CD4-positive, alpha-beta T cell (primary cell): ENCODE measurements at regions not wholly inside any gene's neighbourhood (a gene's known extent, or its start where the extent isn't known, plus 50 kb on each side); places are given as distances from the start of the nearest gene placed in this dataset.

Source experiments
- ATAC-seq: fragments of 200-7000 bp; cut with Tn5 transposase; one replicate; pipeline ENCODE4 v1.10.0; 2022; ENCODE audit warnings: mild to moderate bottlenecking; ENCODE audit not compliant: poor library complexity
- CTCF ChIA-PET: fragments of 350-600 bp; sonication (Branson Sonifier 250); formaldehyde crosslinking; loops from one replicate; lab custom pipeline; 2021; ENCODE audit warnings: antibody characterized with exemption, inconsistent platforms; lab: Charles Lee
- POLR2A ChIA-PET: fragments of 350-600 bp; sonication (Branson Sonifier 250); formaldehyde crosslinking; loops from one replicate; lab custom pipeline; 2021; ENCODE audit warnings: antibody characterized with exemption, inconsistent platforms; lab: Charles Lee
- DNase-seq, 14 experiments: peaks; one replicate each; pipeline ENCODE4 v3.0.0-alpha.2; 2013 to 2020; ENCODE audit warnings: mixed read lengths in 2 of 14
- H3K27ac ChIP-seq, 2 donors: one replicate each; pipeline versions ENCODE4 v1.5.1 to v1.7.0; 2013; ENCODE audit warnings: low read length in 2 of 2, low read depth in 1 of 2, mild to moderate bottlenecking in 1 of 2
- H3K27me3 ChIP-seq, 2 experiments: 1 replicate in 1 of 2; 2 replicates in 1 of 2; pipeline versions ENCODE4 v1.6.1 to v1.7.0; 2013; ENCODE audit warnings: low read length in 2 of 2, control low read depth in 1 of 2, mild to moderate bottlenecking in 1 of 2, moderate library complexity in 1 of 2; ENCODE audit not compliant: insufficient read depth in 2 of 2, control insufficient read depth in 1 of 2
- H3K36me3 ChIP-seq: one replicate; pipeline ENCODE4 v1.6.1; 2013; ENCODE audit warnings: low read length, control low read depth; ENCODE audit not compliant: insufficient read depth
- H3K4me1 ChIP-seq: one replicate; pipeline ENCODE4 v1.6.1; 2013; ENCODE audit warnings: low read length, control low read depth; ENCODE audit not compliant: insufficient read depth
- H3K4me3 ChIP-seq: one replicate; pipeline ENCODE4 v1.5.1; 2013; ENCODE audit warnings: mild to moderate bottlenecking, low read length, moderate library complexity
- H3K9me3 ChIP-seq, 2 experiments: 1 replicate in 1 of 2; 2 replicates in 1 of 2; pipeline versions ENCODE4 v1.6.1 to v1.7.0; 2013; ENCODE audit warnings: low read length in 2 of 2, mild to moderate bottlenecking in 2 of 2, control low read depth in 1 of 2, moderate library complexity in 1 of 2; ENCODE audit not compliant: control insufficient read depth in 1 of 2, insufficient read depth in 1 of 2
- H3K27ac Mint-ChIP-seq: one replicate; pipeline ENCODE4 v1.8.0; 2020; ENCODE audit warnings: mixed read lengths
- H3K27me3 Mint-ChIP-seq: one replicate; pipeline ENCODE4 v1.8.0; 2021; ENCODE audit warnings: mixed read lengths
- H3K36me3 Mint-ChIP-seq: one replicate; pipeline ENCODE4 v1.8.0; 2021; ENCODE audit warnings: low read depth, mixed read lengths
- H3K4me1 Mint-ChIP-seq: one replicate; pipeline ENCODE4 v1.8.0; 2021; ENCODE audit warnings: low read depth, mixed read lengths
- H3K4me3 Mint-ChIP-seq: one replicate; pipeline ENCODE4 v1.8.0; 2020; ENCODE audit warnings: mild to moderate bottlenecking, mixed read lengths
- H3K9me3 Mint-ChIP-seq: one replicate; pipeline ENCODE4 v1.8.0; 2020; ENCODE audit warnings: mixed read lengths
- intact Hi-C, 2 experiments: fragments of 100-400 bp; cut with DNase I in 1 of 2; cut with micrococcal nuclease in 1 of 2; formaldehyde crosslinking; loops; one replicate each; pipeline versions ENCODE4 v1.15.1 to v1.9.0; 2023 to 2025; cut with DNase I, micrococcal nuclease
- TF ChIP-seq, protein P1 (sequence below): fragments of 200-600 bp; IDR thresholded peaks from one replicate; pipeline ENCODE4 v1.8.0; 2022; ENCODE audit warnings: antibody characterized with exemption, mild to moderate bottlenecking

DNA sequence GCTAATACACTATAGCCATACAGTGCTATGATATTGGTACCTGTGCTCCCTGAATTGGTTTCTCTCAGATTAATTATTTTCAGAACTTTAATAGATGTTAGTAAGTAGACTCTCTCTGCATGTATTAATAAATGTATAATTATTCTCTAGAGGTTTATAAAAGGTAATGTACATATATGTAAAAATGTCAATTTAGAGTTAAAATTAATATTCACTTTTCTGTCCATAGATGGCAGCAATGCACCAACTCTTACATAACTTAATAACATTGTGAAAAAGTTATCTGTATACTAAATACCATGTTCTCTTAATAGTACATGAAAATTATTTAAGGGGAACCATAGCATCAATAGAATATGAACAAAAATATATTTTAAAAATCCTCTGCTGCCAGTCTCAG lies 515.0 kb upstream of the KLHL1 start:
- POLR2A ChIA-PET, result no interaction called here
- Histone ChIP-seq H3K9me3 (peaks cover 0 to 3% of the 10 kb centered on the region in 2 experiments), H3K4me3 (no peak overlapping the region), H3K36me3 (no peaks in the 10 kb centered on the region), H3K27me3 (no peaks in the 10 kb centered on the region), H3K4me1 (no peaks in the 10 kb centered on the region), H3K27ac (no peak overlapping the region)
- DNase-seq (peak in 1 of 14 experiments; percentile 1), ATAC-seq (no peak)
- H3K27ac Mint-ChIP-seq, result no peak overlapping the region
- intact Hi-C loops, result no loop called here
- no peaks in the 10 kb centered on the region for H3K9me3 Mint-ChIP-seq
- TF ChIP-seq, protein P1, sequence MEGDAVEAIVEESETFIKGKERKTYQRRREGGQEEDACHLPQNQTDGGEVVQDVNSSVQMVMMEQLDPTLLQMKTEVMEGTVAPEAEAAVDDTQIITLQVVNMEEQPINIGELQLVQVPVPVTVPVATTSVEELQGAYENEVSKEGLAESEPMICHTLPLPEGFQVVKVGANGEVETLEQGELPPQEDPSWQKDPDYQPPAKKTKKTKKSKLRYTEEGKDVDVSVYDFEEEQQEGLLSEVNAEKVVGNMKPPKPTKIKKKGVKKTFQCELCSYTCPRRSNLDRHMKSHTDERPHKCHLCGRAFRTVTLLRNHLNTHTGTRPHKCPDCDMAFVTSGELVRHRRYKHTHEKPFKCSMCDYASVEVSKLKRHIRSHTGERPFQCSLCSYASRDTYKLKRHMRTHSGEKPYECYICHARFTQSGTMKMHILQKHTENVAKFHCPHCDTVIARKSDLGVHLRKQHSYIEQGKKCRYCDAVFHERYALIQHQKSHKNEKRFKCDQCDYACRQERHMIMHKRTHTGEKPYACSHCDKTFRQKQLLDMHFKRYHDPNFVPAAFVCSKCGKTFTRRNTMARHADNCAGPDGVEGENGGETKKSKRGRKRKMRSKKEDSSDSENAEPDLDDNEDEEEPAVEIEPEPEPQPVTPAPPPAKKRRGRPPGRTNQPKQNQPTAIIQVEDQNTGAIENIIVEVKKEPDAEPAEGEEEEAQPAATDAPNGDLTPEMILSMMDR, result peak; percentile 7
- no peaks in the 10 kb centered on the region for H3K4me1 Mint-ChIP-seq
- H3K27me3 Mint-ChIP-seq, result no peaks in the 10 kb centered on the region
- no peaks in the 10 kb centered on the region for H3K36me3 Mint-ChIP-seq
- CTCF ChIA-PET, result no interaction called here
- no peak overlapping the region for H3K4me3 Mint-ChIP-seq

DNA sequence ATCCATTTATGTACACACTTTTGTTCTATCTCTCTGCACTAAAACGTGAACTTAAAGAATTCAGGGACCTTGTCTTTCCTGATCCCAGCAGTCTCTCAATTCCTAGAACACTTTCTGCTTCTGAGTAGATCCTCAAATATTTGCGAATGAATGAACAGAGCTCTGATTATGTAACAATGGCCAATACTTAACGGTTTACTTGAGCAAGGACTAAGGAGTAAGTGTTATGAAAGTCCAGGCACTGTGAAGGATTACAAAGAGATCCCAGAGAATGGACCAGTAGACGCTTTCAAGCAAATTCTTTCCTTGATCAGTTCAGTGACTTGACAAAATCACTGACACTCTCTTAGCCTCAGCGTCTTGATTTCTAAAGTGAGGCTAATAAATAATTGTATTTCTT lies 514.5 kb upstream of the KLHL1 start:
- DNase-seq (no peak), ATAC-seq (no peak)
- peaks cover 0 to 3% of the 10 kb centered on the region in 2 experiments for H3K9me3 ChIP-seq
- intact Hi-C loops, result no loop called here
- no peak overlapping the region for H3K4me3 ChIP-seq
- H3K27ac Mint-ChIP-seq, result no peak overlapping the region
- ChIA-PET CTCF (no interaction called here), POLR2A (no interaction called here)
- no peak overlapping the region for H3K27ac ChIP-seq
- H3K36me3 ChIP-seq, result no peaks in the 10 kb centered on the region
- H3K36me3 Mint-ChIP-seq, result no peaks in the 10 kb centered on the region
- H3K4me1 ChIP-seq, result no peaks in the 10 kb centered on the region
- no peaks in the 10 kb centered on the region for H3K27me3 ChIP-seq
- H3K27me3 Mint-ChIP-seq, result no peaks in the 10 kb centered on the region
- H3K4me3 Mint-ChIP-seq, result no peak overlapping the region
- TF ChIP-seq, protein P1, result no peak
- H3K4me1 Mint-ChIP-seq, result no peaks in the 10 kb centered on the region
- H3K9me3 Mint-ChIP-seq, result no peaks in the 10 kb centered on the region

DNA sequence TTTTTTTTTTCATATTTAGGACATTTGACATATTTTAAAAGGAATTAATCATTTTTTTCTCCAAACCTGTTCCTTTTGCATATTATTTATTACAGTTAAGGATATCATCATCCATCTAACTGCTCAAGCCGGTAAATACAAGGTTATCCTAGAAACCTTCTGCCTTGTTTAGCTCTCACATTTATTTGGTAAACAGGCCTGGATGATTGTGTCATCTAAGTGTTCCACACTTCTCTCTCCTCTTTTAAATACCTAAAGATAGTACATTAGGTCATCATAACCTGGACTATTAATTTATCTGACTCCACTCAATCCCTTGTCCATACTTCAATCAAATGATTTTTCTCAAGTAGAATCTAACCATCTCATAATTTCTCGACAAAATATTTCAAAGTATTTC lies 511.7 kb upstream of the KLHL1 start:
- Histone ChIP-seq H3K4me1 (no peaks in the 10 kb centered on the region), H3K27me3 (no peaks in the 10 kb centered on the region), H3K36me3 (no peaks in the 10 kb centered on the region), H3K4me3 (no peak overlapping the region), H3K27ac (no peak overlapping the region), H3K9me3 (peaks cover 0 to 3% of the 10 kb centered on the region in 2 experiments)
- DNase-seq (no peak), ATAC-seq (no peak)
- CTCF ChIA-PET, result no interaction called here
- intact Hi-C loops, result no loop called here
- Mint-ChIP-seq H3K27ac (no peak overlapping the region), H3K4me1 (no peaks in the 10 kb centered on the region), H3K36me3 (no peaks in the 10 kb centered on the region), H3K27me3 (no peaks in the 10 kb centered on the region), H3K4me3 (no peak overlapping the region), H3K9me3 (no peaks in the 10 kb centered on the region)
- POLR2A ChIA-PET, result no interaction called here
- TF ChIP-seq, protein P1, result no peak
